ENCODE measurements at regions not wholly inside any gene's neighbourhood (a gene's known extent, or its start where the extent isn't known, plus 50 kb on each side); places are given as distances from the start of the nearest gene placed in this dataset.
"Not testable (repeated sequence)": the region's sequence is repeated elsewhere in the genome, so short reads cannot be mapped to it uniquely, and the experiment has no call there.

GRCh38 chr3:1456781-1457311 is 364.0 kb downstream of the CNTN6 start:
- DNase-seq = no peak

- no peak for DNase-seq
Observed at GRCh38 chr3:1462371-1462770, 369.5 kb downstream of the CNTN6 start.

GRCh38 chr3:1462856-1463450 is 370.1 kb downstream of the CNTN6 start:
- DNase-seq = no peak

- not testable (repeated sequence) for DNase-seq
Observed at GRCh38 chr3:1465091-1465490, 372.3 kb downstream of the CNTN6 start.

- no peak for DNase-seq
Observed at GRCh38 chr3:1468145-1468544, 375.3 kb downstream of the CNTN6 start.

GRCh38 chr3:1469248-1469647 is 376.4 kb downstream of the CNTN6 start:
- DNase-seq = no peak

GRCh38 chr3:1469687-1470086 is 376.9 kb downstream of the CNTN6 start:
- no peak for DNase-seq

GRCh38 chr3:1477669-1478068 is 384.8 kb downstream of the CNTN6 start:
- no peak for DNase-seq

GRCh38 chr3:1495466-1495865 is 402.6 kb downstream of the CNTN6 start:
- DNase-seq = no peak

GRCh38 chr3:1499694-1500093 is 406.9 kb downstream of the CNTN6 start:
- no peak for DNase-seq

- DNase-seq = no peak
Observed at GRCh38 chr3:1501406-1502115, 408.7 kb downstream of the CNTN6 start.

- DNase-seq = no peak
Observed at GRCh38 chr3:1506090-1506489, 413.3 kb downstream of the CNTN6 start.

GRCh38 chr3:1513662-1514061 is 420.8 kb downstream of the CNTN6 start:
- no peak for DNase-seq

- no peak for DNase-seq
Observed at GRCh38 chr3:1515882-1516281, 423.1 kb downstream of the CNTN6 start.

GRCh38 chr3:1527786-1528185 is 435.0 kb downstream of the CNTN6 start:
- DNase-seq = no peak

- DNase-seq = no peak
Observed at GRCh38 chr3:1528621-1529020, 435.8 kb downstream of the CNTN6 start.

- no peak for DNase-seq
Observed at GRCh38 chr3:1529676-1530075, 436.9 kb downstream of the CNTN6 start.

- no peak for DNase-seq
Observed at GRCh38 chr3:1531981-1532380, 439.2 kb downstream of the CNTN6 start.

GRCh38 chr3:1532935-1533606 is 440.2 kb downstream of the CNTN6 start:
- DNase-seq = no peak

- DNase-seq = no peak
Observed at GRCh38 chr3:1533763-1534162, 440.9 kb downstream of the CNTN6 start.

GRCh38 chr3:1534252-1534651 is 441.4 kb downstream of the CNTN6 start:
- no peak for DNase-seq

GRCh38 chr3:1535361-1535760 is 442.5 kb downstream of the CNTN6 start:
- DNase-seq = no peak

GRCh38 chr3:1540686-1541085 is 447.9 kb downstream of the CNTN6 start:
- no peak for DNase-seq

GRCh38 chr3:1551741-1552140 is 458.9 kb downstream of the CNTN6 start:
- no peak for DNase-seq

All from NCI-H1436 (cell line).